ENCODE measurements at regions not wholly inside any gene's neighbourhood (a gene's known extent, or its start where the extent isn't known, plus 50 kb on each side); places are given as distances from the start of the nearest gene placed in this dataset.

DNA sequence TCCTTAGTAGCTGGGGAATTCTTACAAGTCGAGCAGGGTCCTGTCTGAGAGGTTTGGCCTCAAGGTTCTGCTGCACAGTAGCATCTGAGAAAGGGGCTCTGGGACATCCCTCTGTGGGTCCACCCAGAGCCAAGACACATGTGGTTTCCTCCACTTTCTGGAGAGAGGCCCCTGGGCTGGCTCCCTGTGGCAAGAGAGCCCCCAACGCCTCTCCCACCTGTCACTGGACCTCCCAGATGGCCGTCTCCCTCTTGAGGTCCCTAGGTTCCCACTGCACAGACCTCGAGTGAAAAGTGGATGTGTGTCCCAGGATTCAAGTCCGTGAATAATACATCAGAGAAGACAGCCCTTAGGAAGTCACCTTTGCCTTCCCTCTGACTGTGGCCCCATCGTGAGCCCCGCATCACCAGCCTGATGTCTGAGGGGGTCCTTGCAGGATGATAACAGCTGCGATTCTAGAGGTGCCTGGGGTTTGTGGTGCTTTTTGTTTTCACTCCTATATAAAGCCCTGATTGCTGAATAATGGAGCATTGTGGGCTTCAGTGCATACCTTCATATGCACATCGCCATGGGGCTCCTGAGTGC, 319.0 kb downstream of the GLRX3 start:
- Histone ChIP-seq H3K9me2 (ENCODE audit: insufficient read depth) (no peaks in the 10 kb centered on the region), H3K9ac (no peak overlapping the region), H4K20me1 (ENCODE audit: insufficient read depth) (no peaks in the 10 kb centered on the region), H3K27ac (no peak overlapping the region), H3K36me3 (ENCODE audit: low read depth) (no peaks in the 10 kb centered on the region), H3K79me2 (ENCODE audit: insufficient read depth) (no peaks in the 10 kb centered on the region), H3F3A (ENCODE audit: insufficient read depth) (no peaks in the 10 kb centered on the region), H2AFZ (no peak overlapping the region), H3K4me2 (ENCODE audit: unreplicated experiment) (no peak overlapping the region), H3K4me3 (no peak overlapping the region), H3K9me3 (ENCODE audit: low read depth) (no peaks in the 10 kb centered on the region), H3K4me1 (ENCODE audit: insufficient read depth) (no peaks in the 10 kb centered on the region), H3K27me3 (replicated peaks; ENCODE audit: insufficient read depth) (no peaks in the 10 kb centered on the region)
- no peak for TF ChIP-seq EZH2 (IDR thresholded peaks at IDR 0.05; ENCODE audit: insufficient read depth, poor library complexity, severe bottlenecking)
- TF ChIP-seq EZH2phosphoT487 (IDR thresholded peaks at IDR 0.05; ENCODE audit: insufficient read depth, low read depth) = no peak
- no peak for DNase-seq
- WGBS, 2 experiments (ENCODE audit: low coverage in 1 of 2, low lambda C conversion rate in 2 of 2, missing lambda C conversion rate in 2 of 2) = 17 to 22% methylated on average over 9 of the region's 9 CpGs
- in situ Hi-C loops (cut with MboI) = no loop called here

DNA sequence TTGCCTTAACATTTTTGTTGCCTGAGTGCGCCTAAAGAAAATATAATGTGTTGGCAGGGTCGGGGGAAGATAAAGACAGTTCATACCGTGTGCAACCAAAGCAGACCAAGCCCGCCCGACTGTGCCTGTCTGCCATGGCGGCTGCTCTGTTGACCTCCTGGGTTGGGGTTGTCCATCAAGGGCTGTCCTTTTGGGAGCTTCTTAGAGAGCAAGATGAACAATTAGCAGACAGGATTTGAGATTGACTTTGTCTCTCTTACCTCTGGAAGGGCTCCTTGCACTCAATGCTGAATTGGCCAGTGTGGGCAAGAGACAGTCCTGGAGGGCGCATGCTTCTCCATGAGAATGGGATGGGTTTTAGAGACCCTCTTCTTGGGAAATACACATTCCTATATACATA, 319.6 kb downstream of the GLRX3 start:
- no peaks in the 10 kb centered on the region for H3K27me3 ChIP-seq (replicated peaks; ENCODE audit: insufficient read depth)
- 36 to 44% methylated on average over 7 of the region's 7 CpGs for WGBS, 2 experiments (ENCODE audit: low coverage in 1 of 2, low lambda C conversion rate in 2 of 2, missing lambda C conversion rate in 2 of 2)
- H3K4me1 ChIP-seq (ENCODE audit: insufficient read depth) = no peaks in the 10 kb centered on the region
- H3K4me2 ChIP-seq (ENCODE audit: unreplicated experiment) = no peak overlapping the region
- H4K20me1 ChIP-seq (ENCODE audit: insufficient read depth) = no peaks in the 10 kb centered on the region
- no peak overlapping the region for H3K4me3 ChIP-seq
- in situ Hi-C loops (cut with MboI) = no loop called here
- no peaks in the 10 kb centered on the region for H3K9me2 ChIP-seq (ENCODE audit: insufficient read depth)
- no peaks in the 10 kb centered on the region for H3K79me2 ChIP-seq (ENCODE audit: insufficient read depth)
- no peak overlapping the region for H2AFZ ChIP-seq
- H3K36me3 ChIP-seq (ENCODE audit: low read depth) = no peaks in the 10 kb centered on the region
- no peak for DNase-seq
- TF ChIP-seq EZH2phosphoT487 (IDR thresholded peaks at IDR 0.05; ENCODE audit: insufficient read depth, low read depth) (no peak), EZH2 (IDR thresholded peaks at IDR 0.05; ENCODE audit: insufficient read depth, poor library complexity, severe bottlenecking) (no peak)
- no peaks in the 10 kb centered on the region for H3F3A ChIP-seq (ENCODE audit: insufficient read depth)
- no peak overlapping the region for H3K9ac ChIP-seq
- no peak overlapping the region for H3K27ac ChIP-seq
- no peaks in the 10 kb centered on the region for H3K9me3 ChIP-seq (ENCODE audit: low read depth)

GRCh38 chr10:130456616-130457015, 320.4 kb downstream of the GLRX3 start:
- TF ChIP-seq EZH2 (IDR thresholded peaks at IDR 0.05; ENCODE audit: insufficient read depth, poor library complexity, severe bottlenecking) = no peak
- no peak for TF ChIP-seq EZH2phosphoT487 (IDR thresholded peaks at IDR 0.05; ENCODE audit: insufficient read depth, low read depth)
- no peaks in the 10 kb centered on the region for H3K27me3 ChIP-seq (replicated peaks; ENCODE audit: insufficient read depth)
- H3K9me2 ChIP-seq (ENCODE audit: insufficient read depth) = no peaks in the 10 kb centered on the region
- H3K4me3 ChIP-seq = no peak overlapping the region
- H3K9me3 ChIP-seq (ENCODE audit: low read depth) = no peaks in the 10 kb centered on the region
- H3F3A ChIP-seq (ENCODE audit: insufficient read depth) = no peaks in the 10 kb centered on the region
- WGBS, 2 experiments (ENCODE audit: low coverage in 1 of 2, low lambda C conversion rate in 2 of 2, missing lambda C conversion rate in 2 of 2) = 8 to 13% methylated on average over 6 of the region's 6 CpGs
- H3K79me2 ChIP-seq (ENCODE audit: insufficient read depth) = no peaks in the 10 kb centered on the region
- H3K4me1 ChIP-seq (ENCODE audit: insufficient read depth) = no peaks in the 10 kb centered on the region
- DNase-seq = no peak
- no peak overlapping the region for H3K4me2 ChIP-seq (ENCODE audit: unreplicated experiment)
- H3K9ac ChIP-seq = no peak overlapping the region
- H3K27ac ChIP-seq = no peak overlapping the region
- in situ Hi-C loops (cut with MboI) = no loop called here
- H4K20me1 ChIP-seq (ENCODE audit: insufficient read depth) = no peaks in the 10 kb centered on the region
- no peak overlapping the region for H2AFZ ChIP-seq
- no peaks in the 10 kb centered on the region for H3K36me3 ChIP-seq (ENCODE audit: low read depth)

- Histone ChIP-seq H3K4me1 (ENCODE audit: insufficient read depth) (no peaks in the 10 kb centered on the region), H3F3A (ENCODE audit: insufficient read depth) (no peaks in the 10 kb centered on the region), H3K9me3 (ENCODE audit: low read depth) (no peaks in the 10 kb centered on the region), H3K27me3 (replicated peaks; ENCODE audit: insufficient read depth) (no peaks in the 10 kb centered on the region), H3K4me3 (no peak overlapping the region), H3K9ac (no peak overlapping the region), H3K79me2 (ENCODE audit: insufficient read depth) (no peaks in the 10 kb centered on the region), H3K36me3 (ENCODE audit: low read depth) (no peaks in the 10 kb centered on the region), H3K27ac (no peak overlapping the region), H3K4me2 (ENCODE audit: unreplicated experiment) (no peak overlapping the region), H2AFZ (no peak overlapping the region), H4K20me1 (ENCODE audit: insufficient read depth) (no peaks in the 10 kb centered on the region), H3K9me2 (ENCODE audit: insufficient read depth) (no peaks in the 10 kb centered on the region)
- in situ Hi-C loops (cut with MboI) = no loop called here
- WGBS, 2 experiments (ENCODE audit: low coverage in 1 of 2, low lambda C conversion rate in 2 of 2, missing lambda C conversion rate in 2 of 2) = 15 to 20% methylated on average over 4 of the region's 4 CpGs
- TF ChIP-seq EZH2 (IDR thresholded peaks at IDR 0.05; ENCODE audit: insufficient read depth, poor library complexity, severe bottlenecking) = no peak
- TF ChIP-seq EZH2phosphoT487 (IDR thresholded peaks at IDR 0.05; ENCODE audit: insufficient read depth, low read depth) = no peak
- DNase-seq = no peak
Observed at GRCh38 chr10:130458509-130458908, 322.3 kb downstream of the GLRX3 start.

DNA sequence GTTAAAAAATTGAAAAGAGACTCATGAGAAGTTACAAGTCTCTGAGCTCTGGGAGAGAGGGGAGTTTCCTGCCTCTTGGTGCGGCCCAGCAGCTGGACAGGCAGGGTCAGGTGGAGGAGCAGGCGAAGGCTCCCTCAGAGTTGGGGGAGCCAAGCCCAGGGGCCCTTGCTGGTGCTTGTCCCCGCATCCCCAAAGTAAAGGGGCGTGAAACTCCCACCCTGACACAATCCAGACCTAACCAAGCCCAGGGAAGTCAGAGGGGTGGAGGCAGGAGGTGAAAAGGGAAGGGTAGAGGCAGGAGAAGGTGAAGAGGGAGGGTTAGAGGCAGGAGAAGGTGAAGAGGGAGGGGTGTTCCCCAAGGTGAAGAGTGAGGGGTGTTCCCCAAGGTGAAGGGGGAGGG, 322.8 kb downstream of the GLRX3 start:
- Histone ChIP-seq H3K4me2 (ENCODE audit: unreplicated experiment) (no peak overlapping the region), H3K4me1 (ENCODE audit: insufficient read depth) (no peaks in the 10 kb centered on the region), H3K9me3 (ENCODE audit: low read depth) (no peaks in the 10 kb centered on the region), H2AFZ (no peak overlapping the region), H3K4me3 (no peak overlapping the region), H3K36me3 (ENCODE audit: low read depth) (no peaks in the 10 kb centered on the region), H3K79me2 (ENCODE audit: insufficient read depth) (no peaks in the 10 kb centered on the region), H3K9ac (no peak overlapping the region), H4K20me1 (ENCODE audit: insufficient read depth) (no peaks in the 10 kb centered on the region), H3F3A (ENCODE audit: insufficient read depth) (no peaks in the 10 kb centered on the region), H3K9me2 (ENCODE audit: insufficient read depth) (no peaks in the 10 kb centered on the region), H3K27ac (no peak overlapping the region), H3K27me3 (replicated peaks; ENCODE audit: insufficient read depth) (no peaks in the 10 kb centered on the region)
- no peak for TF ChIP-seq EZH2 (IDR thresholded peaks at IDR 0.05; ENCODE audit: insufficient read depth, poor library complexity, severe bottlenecking)
- TF ChIP-seq EZH2phosphoT487 (IDR thresholded peaks at IDR 0.05; ENCODE audit: insufficient read depth, low read depth) = no peak
- no peak for DNase-seq
- WGBS, 2 experiments (ENCODE audit: low coverage in 1 of 2, low lambda C conversion rate in 2 of 2, missing lambda C conversion rate in 2 of 2) = 6 to 14% methylated on average over 4 of the region's 4 CpGs
- in situ Hi-C loops (cut with MboI) = no loop called here

Data from GM23248 (cell line).